K562 (cell line): ENCODE measurements at regions not wholly inside any gene's neighbourhood (a gene's known extent, or its start where the extent isn't known, plus 50 kb on each side); places are given as distances from the start of the nearest gene placed in this dataset.

ENCODE experiments used
- ATAC-seq: fragments of 200-7000 bp; cut with Tn5 transposase; 3 replicates; pipeline ENCODE4 v1.9.1; 2020; ENCODE audit warnings: moderate library complexity
- BruUV-seq: library from RNA; stranded (reverse); fragments of 400-500 nt; replicated peaks from 2 replicates; lab custom pipeline; 2021; lab: Mats Ljungman, UMichigan
- CTCF ChIA-PET: fragments of 300-600 bp; formaldehyde crosslinking; extraction: SDS; loops from one replicate; lab custom pipeline; 2021; ENCODE audit warnings: low intra/inter-chr PET ratio; lab: Yijun Ruan, JAX
- POLR2A ChIA-PET: fragments of 300-600, 350-650 bp; sonication (Branson Sonifier 250); formaldehyde crosslinking; extraction: SDS; loops from one replicate; lab custom pipeline; 2021; ENCODE audit warnings: antibody characterized with exemption, inconsistent platforms; lab: Yijun Ruan, JAX
- DNase-seq, 4 experiments: peaks; one replicate each; pipeline versions ENCODE4 v3.0.0 to v3.0.0-alpha.2; 2011 to 2018; ENCODE audit warnings: low spot score in 3 of 4, mixed read lengths in 3 of 4; ENCODE audit errors: extremely low read depth in 1 of 4
- FAIRE-seq: peaks from 2 replicates; lab custom pipeline; 2011; peaks lifted over from hg19 to GRCh38; lab: Jason Lieb, UNC
- H2AFZ ChIP-seq: 2 replicates; pipeline ENCODE4 v1.6.0; 2011; ENCODE audit warnings: low read depth, low read length, control low read depth, inconsistent platforms
- H3K27ac ChIP-seq: fragments of 200-600 bp; 3 replicates; pipeline ENCODE4 v1.8.0; 2011; ENCODE audit warnings: low read depth, mild to moderate bottlenecking, control low read depth, inconsistent platforms, low read length, moderate library complexity, mixed read lengths; ENCODE audit errors: extremely low read depth
- H3K27me3 ChIP-seq, 2 experiments: fragments of 300-600 bp in 1 of 2; 2 replicates in 1 of 2; 3 replicates in 1 of 2; pipeline versions ENCODE4 v1.6.0 to v1.8.0; 2011; ENCODE audit warnings: inconsistent platforms in 2 of 2, low read length in 2 of 2, mild to moderate bottlenecking in 1 of 2, mixed read lengths in 1 of 2, moderate library complexity in 1 of 2; ENCODE audit not compliant: control insufficient read depth in 2 of 2, insufficient read depth in 2 of 2
- H3K36me3 ChIP-seq: fragments of 300-600 bp; 3 replicates; pipeline ENCODE4 v1.8.0; 2011; ENCODE audit warnings: mild to moderate bottlenecking, low read length, inconsistent platforms; ENCODE audit not compliant: control insufficient read depth, insufficient read depth
- H3K4me1 ChIP-seq, 2 experiments: fragments of 200-600 bp in 1 of 2; replicated peaks in 1 of 2; 2 replicates in 1 of 2; 3 replicates in 1 of 2; pipeline versions ENCODE4 v1.5.1 to v1.8.0; 2011; ENCODE audit warnings: inconsistent platforms in 2 of 2, low read length in 2 of 2, mild to moderate bottlenecking in 1 of 2, mixed read lengths in 1 of 2, moderate library complexity in 1 of 2; ENCODE audit not compliant: control insufficient read depth in 2 of 2, insufficient read depth in 2 of 2
- H3K4me2 ChIP-seq: 2 replicates; pipeline ENCODE4 v1.6.1; 2011; ENCODE audit warnings: low read length, control low read depth, inconsistent platforms, mixed read lengths; ENCODE audit not compliant: insufficient read depth
- H3K4me3 ChIP-seq: fragments of 200-600 bp; sonication (generic), shearing (Covaris generic); 2 replicates; pipeline ENCODE4 v1.5.1; 2016; ENCODE audit warnings: control low read depth, inconsistent platforms
- H3K79me2 ChIP-seq: fragments of 200-600 bp; 3 replicates; pipeline ENCODE4 v1.8.0; 2011; ENCODE audit warnings: low read length, inconsistent platforms; ENCODE audit not compliant: control insufficient read depth, insufficient read depth
- H3K9ac ChIP-seq, 2 experiments: 2 replicates each; pipeline versions ENCODE4 v1.6.0 to v1.6.1; 2011; ENCODE audit warnings: low read depth in 2 of 2, low read length in 2 of 2, control low read depth in 1 of 2, inconsistent platforms in 1 of 2, mild to moderate bottlenecking in 1 of 2, mixed read lengths in 1 of 2; ENCODE audit not compliant: insufficient read depth in 1 of 2
- H3K9me1 ChIP-seq: one replicate; pipeline ENCODE4 v1.6.0; 2011; ENCODE audit warnings: inconsistent platforms, mild to moderate bottlenecking, low read length, moderate library complexity; ENCODE audit not compliant: control insufficient read depth, insufficient read depth
- H3K9me3 ChIP-seq: replicated peaks from 2 replicates; pipeline ENCODE4 v1.5.1; 2011; ENCODE audit warnings: low read depth, low read length, inconsistent platforms; ENCODE audit not compliant: control insufficient read depth, insufficient read depth
- H4K20me1 ChIP-seq: replicated peaks from 2 replicates; pipeline ENCODE4 v1.6.1; 2011; ENCODE audit warnings: low read length, inconsistent platforms, mixed read lengths; ENCODE audit not compliant: control insufficient read depth, insufficient read depth
- BHLHE40 ChIP-seq: IDR thresholded peaks from 2 replicates; pipeline ENCODE4 v1.6.1; 2011; ENCODE audit warnings: low read length, improper control_type of control experiment
- BRD9 ChIP-seq: fragments of 450-650 bp; IDR thresholded peaks from 2 replicates; pipeline ENCODE4 v1.6.1; 2018; ENCODE audit warnings: low read depth; ENCODE audit not compliant: partially characterized antibody
- CEBPB ChIP-seq: fragments of 450-650 bp; IDR thresholded peaks from 2 replicates; pipeline ENCODE4 v1.6.1; 2016; ENCODE audit warnings: missing genetic modification characterization, missing compliant biosample characterization
- HNRNPK ChIP-seq: fragments of 200-400 bp; formaldehyde crosslinking; IDR thresholded peaks from one replicate; pipeline ENCODE4 v1.6.1; 2018; ENCODE audit warnings: mild to moderate bottlenecking, low read depth, low read length; ENCODE audit not compliant: poor library complexity, severe bottlenecking
- KAT2B ChIP-seq: IDR thresholded peaks from one replicate; pipeline ENCODE4 v1.6.1; 2012; ENCODE audit warnings: low read depth, mild to moderate bottlenecking, control low read depth, inconsistent platforms, low read length, moderate library complexity
- PRPF4 ChIP-seq: fragments of 200-400 bp; formaldehyde crosslinking; IDR thresholded peaks from one replicate; pipeline ENCODE4 v1.6.1; 2017; ENCODE audit warnings: low read length, low read depth, mild to moderate bottlenecking; ENCODE audit not compliant: insufficient read depth, poor library complexity, severe bottlenecking
- RBBP5 ChIP-seq: fragments of 200-600 bp; sonication (generic); IDR thresholded peaks from 2 replicates; pipeline ENCODE4 v1.6.1; 2012; ENCODE audit warnings: borderline replicate concordance, mild to moderate bottlenecking, low read length, control low read depth, inconsistent platforms; ENCODE audit not compliant: insufficient read depth, poor library complexity, severe bottlenecking
- ZNF232 ChIP-seq: sonication (generic); formaldehyde crosslinking; IDR thresholded peaks from 2 replicates; pipeline ENCODE4 v1.8.0; 2022; ENCODE audit warnings: mild to moderate bottlenecking, missing genetic modification reagents
- in situ Hi-C: fragments of 300-500 bp; cut with MboI; formaldehyde crosslinking; loops from 4 replicates; pipeline ENCODE4 v1.15.0; 2018; ENCODE audit warnings: inconsistent platforms, mixed read lengths
- intact Hi-C: fragments of 100-400 bp; cut with micrococcal nuclease; formaldehyde crosslinking; loops from 2 replicates; pipeline ENCODE4 v1.14.2; 2022

GRCh38 chr5:116640236-116640635 is 65.6 kb upstream of the SEMA6A start:
- no peak overlapping the region for H2AFZ ChIP-seq
- intact Hi-C loops (no loop called here), in situ Hi-C loops (no loop called here)
- H3K27ac ChIP-seq, result no peak overlapping the region
- DNase-seq, result no peak
- H3K9ac ChIP-seq, result no peak overlapping the region
- no TSS peak for BruUV-seq
- ChIA-PET CTCF (no interaction called here), POLR2A (no interaction called here)
- TF ChIP-seq PRPF4 (no peak), ZNF232 (CRISPR knock-in tag) (no peak), RBBP5 (no peak), BHLHE40 (no peak), BRD9 (no peak), HNRNPK (no peak), CEBPB (no peak), KAT2B (no peak)
- H4K20me1 ChIP-seq, result no peaks in the 10 kb centered on the region
- no peaks in the 10 kb centered on the region for H3K9me3 ChIP-seq
- no peak overlapping the region for H3K4me3 ChIP-seq
- H3K79me2 ChIP-seq, result no peaks in the 10 kb centered on the region
- H3K4me1 ChIP-seq, result no peaks in the 10 kb centered on the region
- no peak overlapping the region for H3K4me2 ChIP-seq
- no peak for FAIRE-seq
- H3K36me3 ChIP-seq, result no peaks in the 10 kb centered on the region
- H3K9me1 ChIP-seq, result no peaks in the 10 kb centered on the region
- no peak for ATAC-seq
- H3K27me3 ChIP-seq, result no peaks in the 10 kb centered on the region
